Activated naive CD4-positive, alpha-beta T cell treated with anti-CD3 and anti-CD28 coated beads, Interleukin-2, amount 50 U/mL, for 72 hours (primary cell): ENCODE measurements at regions not wholly inside any gene's neighbourhood (a gene's known extent, or its start where the extent isn't known, plus 50 kb on each side); places are given as distances from the start of the nearest gene placed in this dataset.
"Not testable (repeated sequence)": the region's sequence is repeated elsewhere in the genome, so short reads cannot be mapped to it uniquely, and the experiment has no call there.

ENCODE experiments used
- ATAC-seq, 2 donors: fragments of 150-1000 bp; cut with Tn5 transposase; 2 replicates each; pipeline ENCODE4 v1.10.0; 2021; ENCODE audit warnings: mild to moderate bottlenecking in 2 of 2, moderate library complexity in 2 of 2
- DNase-seq, 2 donors: peaks; one replicate each; pipeline ENCODE4 v3.0.0; 2021 to 2022; ENCODE audit warnings: low spot score in 2 of 2
- H3K27ac Mint-ChIP-seq, 2 donors: one replicate each; pipeline ENCODE4 v1.8.0; 2022; ENCODE audit warnings: mild to moderate bottlenecking in 2 of 2, mixed read lengths in 2 of 2
- H3K36me3 Mint-ChIP-seq, 2 donors: one replicate each; pipeline ENCODE4 v1.8.0; 2022; ENCODE audit warnings: mixed read lengths in 2 of 2
- H3K9me3 Mint-ChIP-seq, 2 donors: one replicate each; pipeline ENCODE4 v1.8.0; 2022; ENCODE audit warnings: mixed read lengths in 2 of 2

DNA sequence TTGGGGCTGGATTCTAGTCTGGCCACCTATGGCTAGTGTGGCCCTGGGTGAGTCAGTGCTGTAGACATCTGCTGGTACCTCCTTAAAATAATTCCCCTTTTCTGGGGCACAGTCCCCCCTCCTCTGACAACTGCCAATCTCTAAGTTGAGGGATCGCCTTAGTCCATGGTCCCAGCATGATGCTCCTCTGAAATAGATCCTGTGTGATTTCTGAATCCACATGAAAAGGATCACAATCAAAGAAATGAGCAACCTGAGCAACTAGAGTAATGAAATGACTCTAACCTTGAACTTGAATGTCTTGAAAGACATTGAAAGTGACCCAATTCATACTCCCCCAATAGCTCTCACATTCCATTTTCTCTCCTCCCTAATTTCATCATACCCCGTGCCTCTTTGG is 332.5 kb downstream of the VRK1 start:
- H3K36me3 Mint-ChIP-seq = no peaks in the 10 kb centered on the region
- peaks cover 4% of the 10 kb centered on the region in 2 donors for H3K9me3 Mint-ChIP-seq
- ATAC-seq = peak; percentile 24 to 66

DNA sequence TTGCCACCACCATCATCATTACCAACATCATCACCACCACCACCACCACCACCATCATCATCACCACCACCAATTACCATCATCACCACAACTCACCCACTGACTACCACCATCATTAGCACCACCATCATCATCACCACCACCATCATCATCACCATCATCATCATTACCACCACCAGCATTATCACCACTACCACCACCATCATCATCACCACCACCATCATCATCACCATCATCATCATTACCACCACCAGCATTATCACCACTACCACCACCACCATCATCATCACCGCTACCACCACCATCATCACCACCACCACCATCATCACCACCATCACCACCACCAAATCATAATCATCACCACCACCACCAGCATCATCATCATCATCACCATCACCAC is 338.7 kb downstream of the VRK1 start:
- DNase-seq = not testable (repeated sequence)
- peak overlapping the region in 1 of 2 donors; percentile 37 for H3K27ac Mint-ChIP-seq

More for the DNA sequence above, 332.5 kb downstream of the VRK1 start:
- no peak for DNase-seq
- peak overlapping the region in 1 of 2 donors; percentile 30 for H3K27ac Mint-ChIP-seq

DNA sequence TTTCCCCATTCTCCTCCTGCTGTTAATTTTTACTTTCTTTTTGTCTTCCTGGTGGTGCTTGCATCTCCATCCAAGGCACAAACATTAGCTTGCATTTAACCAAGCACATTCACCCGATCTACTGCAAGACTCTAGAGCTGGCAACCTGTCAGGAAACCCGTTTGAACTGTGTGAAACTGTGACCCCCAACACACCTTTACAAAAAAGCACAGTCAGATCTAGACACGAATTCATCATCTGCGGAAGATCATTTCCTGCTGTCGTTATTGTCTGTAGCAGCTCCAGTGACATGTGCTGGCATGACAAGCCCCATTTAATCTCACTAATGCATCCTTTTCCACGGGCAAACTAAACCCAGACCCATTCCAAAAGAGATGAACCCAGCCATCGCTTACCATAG is 340.5 kb downstream of the VRK1 start:
- Mint-ChIP-seq H3K36me3 (peaks cover 0 to 13% of the 10 kb centered on the region in 2 donors), H3K9me3 (peaks cover 18 to 23% of the 10 kb centered on the region in 2 donors), H3K27ac (peak overlapping the region in 1 of 2 donors; percentile 37)
- peak in 1 of 2 donors; percentile 7 for DNase-seq
- ATAC-seq = peak; percentile 72 to 88

More for the DNA sequence above, 338.7 kb downstream of the VRK1 start:
- Mint-ChIP-seq H3K36me3 (peaks cover 0 to 13% of the 10 kb centered on the region in 2 donors), H3K9me3 (peaks cover 18 to 23% of the 10 kb centered on the region in 2 donors)
- not testable (repeated sequence) for ATAC-seq

DNA sequence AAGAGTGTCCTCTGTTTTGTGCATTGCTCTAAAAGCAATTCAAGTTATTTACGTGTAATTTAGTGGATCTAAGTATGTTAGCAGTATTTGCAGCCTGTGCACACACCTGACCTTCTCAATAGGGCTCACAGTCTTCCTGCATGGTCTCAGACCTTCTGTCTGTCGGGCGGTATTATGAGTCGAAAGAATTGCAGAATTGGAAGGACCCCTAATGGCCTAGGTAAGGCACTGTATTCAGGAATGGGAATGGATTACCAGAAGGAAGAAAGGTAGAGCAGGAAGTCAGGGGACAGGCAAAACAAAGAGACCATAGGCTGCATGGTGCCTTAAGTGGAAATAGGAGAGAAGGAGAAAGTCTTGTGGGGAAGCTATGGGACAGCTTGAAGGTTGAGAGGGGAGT is 341.6 kb downstream of the VRK1 start:
- DNase-seq (no peak), ATAC-seq (no peak)
- H3K27ac Mint-ChIP-seq = peak overlapping the region in 1 of 2 donors; percentile 0
- H3K36me3 Mint-ChIP-seq = peaks cover 0 to 13% of the 10 kb centered on the region in 2 donors
- peaks cover 18 to 23% of the 10 kb centered on the region in 2 donors for H3K9me3 Mint-ChIP-seq

DNA sequence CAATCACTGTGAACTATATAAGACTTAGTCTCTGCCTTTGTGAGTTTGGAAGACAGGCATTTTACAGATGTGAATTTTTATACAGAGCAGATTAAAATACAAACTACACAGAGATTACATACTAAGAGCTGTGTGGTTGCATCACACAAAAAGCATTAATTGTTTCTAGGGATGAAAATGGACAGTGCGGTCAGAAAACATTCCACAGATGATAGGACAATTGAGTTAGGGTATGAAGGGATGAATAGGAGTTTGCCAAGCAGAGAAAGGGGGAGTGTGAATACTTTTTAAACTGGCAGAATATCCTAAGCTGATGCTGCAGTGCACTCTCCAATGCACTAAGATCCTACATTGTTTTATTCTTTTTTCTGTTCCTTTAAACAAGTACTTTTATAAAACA is 345.8 kb downstream of the VRK1 start:
- no peaks in the 10 kb centered on the region for H3K36me3 Mint-ChIP-seq
- ATAC-seq = no peak
- no peak overlapping the region for H3K27ac Mint-ChIP-seq
- no peak for DNase-seq
- no peaks in the 10 kb centered on the region for H3K9me3 Mint-ChIP-seq

DNA sequence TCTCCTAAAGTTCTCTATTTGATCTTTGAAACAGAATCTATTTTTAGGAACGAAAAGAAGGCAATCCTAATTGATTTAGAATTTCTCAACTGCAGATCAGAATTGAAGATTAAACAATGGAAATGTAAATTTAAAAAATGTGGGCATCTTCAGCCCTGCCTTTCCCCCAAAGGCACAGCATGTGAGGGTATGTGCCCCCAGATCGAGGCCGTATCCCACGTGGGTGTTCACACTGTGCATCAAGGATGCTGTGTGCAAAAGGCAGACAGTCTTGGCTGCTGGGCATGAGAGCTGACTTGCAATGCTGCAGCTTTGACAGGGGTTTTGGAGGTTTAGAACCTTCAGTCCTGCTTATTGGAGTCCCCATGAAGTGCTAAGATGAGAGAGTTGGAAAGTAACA is 346.3 kb downstream of the VRK1 start:
- no peak for ATAC-seq
- Mint-ChIP-seq H3K9me3 (no peaks in the 10 kb centered on the region), H3K27ac (no peak overlapping the region), H3K36me3 (no peaks in the 10 kb centered on the region)
- no peak for DNase-seq

DNA sequence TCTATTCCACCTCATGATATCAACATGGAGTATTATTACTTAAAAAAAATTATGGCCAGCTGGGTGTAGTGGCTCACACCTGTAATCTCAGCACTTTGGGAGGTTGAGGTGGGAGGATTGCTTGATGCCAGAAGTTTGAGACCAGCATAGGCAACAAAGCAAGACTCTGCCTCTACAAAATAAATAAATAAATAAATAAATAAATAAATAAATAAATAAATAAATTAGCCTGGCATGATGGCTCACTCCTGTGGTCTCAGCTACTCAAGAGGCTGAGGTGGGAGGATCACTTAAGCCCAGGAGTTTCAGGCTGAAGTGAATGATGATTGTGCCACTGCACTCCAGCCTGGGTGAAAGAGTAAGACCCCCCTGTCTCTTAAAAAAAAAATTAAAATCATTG is 350.8 kb downstream of the VRK1 start:
- DNase-seq, H3K36me3 Mint-ChIP-seq, ATAC-seq, H3K9me3 Mint-ChIP-seq, H3K27ac Mint-ChIP-seq: not testable (repeated sequence)

DNA sequence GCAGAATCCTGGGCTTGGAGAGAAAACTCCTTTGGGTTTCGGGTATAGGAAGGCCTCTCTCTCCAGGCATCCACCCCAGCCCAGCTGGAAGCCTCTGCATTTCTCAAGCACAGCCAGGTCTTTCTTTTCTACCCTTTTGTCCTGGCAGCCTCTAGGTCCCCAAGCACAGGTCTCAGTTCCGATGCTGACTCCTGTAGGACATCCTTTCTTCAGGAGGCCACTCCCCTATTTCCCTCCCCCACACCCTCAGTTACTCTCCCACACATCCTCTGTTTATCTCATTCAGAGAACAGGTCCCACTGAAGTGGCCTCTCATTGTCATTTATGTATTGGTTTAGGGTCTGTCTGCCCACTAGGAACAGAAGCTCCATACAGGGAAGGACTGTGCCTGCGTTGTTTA is 352.6 kb downstream of the VRK1 start:
- no peak for DNase-seq
- ATAC-seq = peak in 1 of 2 donors; percentile 35
- Mint-ChIP-seq H3K27ac (peak overlapping the region in 1 of 2 donors; percentile 37), H3K9me3 (no peaks in the 10 kb centered on the region), H3K36me3 (no peaks in the 10 kb centered on the region)

DNA sequence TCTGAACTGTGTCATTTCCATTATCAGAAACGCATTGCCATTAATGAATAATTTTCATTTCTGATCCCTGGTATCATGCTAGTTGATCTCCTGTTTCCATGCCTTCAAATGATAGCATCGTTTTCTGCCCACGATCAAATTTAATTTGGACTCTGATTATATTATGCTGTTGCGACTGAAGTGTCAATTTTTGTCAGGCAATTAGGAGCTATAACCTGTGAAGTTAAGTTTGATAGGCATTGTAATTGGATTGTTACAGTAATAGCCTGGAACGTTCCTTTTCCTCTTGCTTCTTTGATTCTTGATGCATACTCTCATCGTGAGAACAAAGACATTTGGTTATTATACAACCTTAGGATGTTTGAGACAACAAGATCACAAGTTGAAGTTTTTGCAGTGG is 356.3 kb downstream of the VRK1 start:
- no peak for DNase-seq
- no peak for ATAC-seq
- Mint-ChIP-seq H3K36me3 (no peaks in the 10 kb centered on the region), H3K27ac (no peak overlapping the region), H3K9me3 (peaks cover 0 to 3% of the 10 kb centered on the region in 2 donors)

DNA sequence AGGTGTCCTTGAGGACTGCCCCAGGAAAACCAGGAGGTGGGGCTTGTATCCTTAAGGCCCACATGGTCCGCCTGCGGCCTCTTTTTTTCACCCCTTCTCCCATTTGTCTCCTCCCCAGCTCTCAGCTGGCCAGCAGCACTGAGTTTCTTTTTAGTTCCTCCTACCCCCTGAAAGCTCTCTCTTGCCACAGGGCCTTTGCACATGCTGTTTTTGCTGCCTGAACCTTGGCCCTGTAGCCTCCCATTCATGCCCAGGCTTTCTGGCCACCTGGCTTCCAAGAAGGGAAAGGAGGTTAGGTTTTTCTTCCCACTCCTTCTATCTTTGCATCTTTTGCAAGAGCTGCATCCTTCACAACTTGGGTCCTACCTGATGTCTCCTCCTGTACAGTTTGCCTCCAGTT is 358.1 kb downstream of the VRK1 start:
- Mint-ChIP-seq H3K27ac (no peak overlapping the region), H3K36me3 (peaks cover 8 to 9% of the 10 kb centered on the region in 2 donors), H3K9me3 (peaks cover 8 to 13% of the 10 kb centered on the region in 2 donors)
- ATAC-seq (no peak), DNase-seq (no peak)

DNA sequence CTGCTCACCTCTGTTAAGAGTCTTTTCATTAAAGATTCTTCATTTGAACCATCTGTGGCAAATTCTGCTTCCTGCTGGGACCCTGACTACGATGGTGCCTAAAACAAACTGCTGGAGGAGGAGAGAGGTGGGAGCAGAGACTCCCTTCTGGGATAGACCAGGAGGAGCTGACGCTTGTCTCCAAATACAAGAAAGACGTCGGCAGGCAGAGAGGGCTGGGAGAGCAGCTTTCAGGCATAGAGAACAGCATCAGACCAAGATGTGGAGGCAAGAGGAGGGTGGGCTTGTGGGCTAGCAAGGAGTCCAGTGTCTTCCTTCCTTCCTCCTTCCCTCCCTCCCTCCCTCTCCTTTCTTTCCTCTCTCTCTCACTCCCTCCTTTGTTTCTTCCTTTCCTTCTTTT is 358.6 kb downstream of the VRK1 start:
- Mint-ChIP-seq H3K27ac (no peak overlapping the region), H3K36me3 (peaks cover 8 to 9% of the 10 kb centered on the region in 2 donors), H3K9me3 (peaks cover 8 to 13% of the 10 kb centered on the region in 2 donors)
- DNase-seq = no peak
- no peak for ATAC-seq

DNA sequence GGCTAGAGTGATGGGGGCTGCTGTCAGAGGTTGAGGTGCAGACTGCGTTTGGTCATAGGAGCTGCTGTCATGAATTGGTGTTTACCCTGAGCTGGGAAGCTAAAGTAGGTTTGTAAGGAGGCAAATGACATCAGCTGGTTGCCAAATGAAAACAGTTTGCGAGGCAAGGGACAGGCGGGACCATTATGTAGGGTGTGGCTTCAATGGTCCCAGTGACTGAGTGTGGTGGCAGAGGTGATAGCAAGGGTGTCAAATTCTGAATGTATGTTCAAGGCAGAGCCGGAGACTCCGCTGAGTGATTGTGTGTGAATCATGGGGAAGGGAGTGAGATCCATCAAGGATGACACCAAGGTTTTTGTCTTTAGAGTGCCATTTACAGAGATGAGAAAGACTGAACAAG is 359.5 kb downstream of the VRK1 start:
- Mint-ChIP-seq H3K9me3 (peaks cover 8 to 13% of the 10 kb centered on the region in 2 donors), H3K36me3 (peaks cover 8 to 9% of the 10 kb centered on the region in 2 donors), H3K27ac (no peak overlapping the region)
- DNase-seq (no peak), ATAC-seq (no peak)

DNA sequence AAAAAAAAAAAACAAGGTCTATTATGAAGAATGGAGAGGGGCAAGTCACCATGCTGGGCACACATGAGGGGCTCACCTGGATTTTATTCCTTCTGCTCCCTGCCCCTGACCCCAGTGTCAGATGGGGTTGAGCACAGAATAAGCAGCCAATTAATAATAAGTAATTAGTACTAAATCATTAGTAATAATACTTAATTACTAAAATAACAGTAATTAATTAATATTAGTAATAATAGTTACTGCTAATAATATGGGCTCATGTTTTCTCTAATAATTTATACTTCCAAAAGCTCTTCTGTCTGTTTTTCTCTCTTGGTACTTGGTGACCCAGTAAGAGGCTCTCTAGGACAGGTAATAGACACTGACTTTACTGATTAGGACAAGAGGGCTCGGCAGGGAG is 360.9 kb downstream of the VRK1 start:
- Mint-ChIP-seq H3K36me3 (peaks cover 8 to 9% of the 10 kb centered on the region in 2 donors), H3K9me3 (peaks cover 8 to 13% of the 10 kb centered on the region in 2 donors), H3K27ac (no peak overlapping the region)
- DNase-seq (no peak), ATAC-seq (no peak)

DNA sequence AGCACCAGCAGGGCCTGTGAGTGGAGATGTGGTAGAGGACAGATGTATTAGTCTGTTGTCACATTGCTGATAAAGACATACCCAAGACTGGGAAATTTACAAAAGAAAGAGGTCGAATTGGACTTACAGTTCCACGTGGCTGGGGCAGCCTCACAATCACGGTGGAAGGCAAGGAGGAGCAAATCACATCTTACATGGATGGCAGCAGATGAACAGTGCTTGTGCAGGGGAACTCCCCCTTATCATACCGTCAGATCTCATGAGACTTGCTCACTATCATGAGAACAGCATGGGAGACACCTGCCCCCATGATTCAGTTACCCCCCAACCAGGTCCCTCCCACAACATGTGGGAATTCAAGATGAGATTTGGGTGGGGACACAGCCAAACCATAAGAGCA is 361.9 kb downstream of the VRK1 start:
- DNase-seq (no peak), ATAC-seq (no peak)
- H3K27ac Mint-ChIP-seq = peak overlapping the region in 1 of 2 donors; percentile 67
- H3K36me3 Mint-ChIP-seq = peaks cover 8 to 9% of the 10 kb centered on the region in 2 donors
- H3K9me3 Mint-ChIP-seq = peaks cover 8 to 13% of the 10 kb centered on the region in 2 donors

DNA sequence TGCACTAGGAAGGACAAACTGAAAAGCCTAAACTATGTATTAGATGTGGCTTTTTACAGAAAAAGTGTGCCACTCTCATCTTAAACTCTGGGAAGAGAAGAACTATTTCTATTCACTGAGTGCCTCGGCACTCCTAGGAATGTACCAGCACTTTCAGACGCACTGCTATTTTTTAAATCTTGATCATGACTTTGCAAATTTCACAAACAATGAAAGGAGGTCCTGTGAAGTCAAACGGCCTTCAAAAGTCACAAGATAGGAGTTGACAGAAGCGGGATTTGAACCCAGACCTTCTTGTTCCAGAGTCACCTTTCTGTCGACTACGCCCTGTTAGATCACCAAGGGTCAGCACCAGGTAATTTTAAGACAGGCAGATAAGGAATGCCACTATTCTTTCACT is 365.4 kb downstream of the VRK1 start:
- no peak for DNase-seq
- H3K36me3 Mint-ChIP-seq = peaks cover 8 to 9% of the 10 kb centered on the region in 2 donors
- no peak for ATAC-seq
- peaks cover 8 to 13% of the 10 kb centered on the region in 2 donors for H3K9me3 Mint-ChIP-seq
- no peak overlapping the region for H3K27ac Mint-ChIP-seq

DNA sequence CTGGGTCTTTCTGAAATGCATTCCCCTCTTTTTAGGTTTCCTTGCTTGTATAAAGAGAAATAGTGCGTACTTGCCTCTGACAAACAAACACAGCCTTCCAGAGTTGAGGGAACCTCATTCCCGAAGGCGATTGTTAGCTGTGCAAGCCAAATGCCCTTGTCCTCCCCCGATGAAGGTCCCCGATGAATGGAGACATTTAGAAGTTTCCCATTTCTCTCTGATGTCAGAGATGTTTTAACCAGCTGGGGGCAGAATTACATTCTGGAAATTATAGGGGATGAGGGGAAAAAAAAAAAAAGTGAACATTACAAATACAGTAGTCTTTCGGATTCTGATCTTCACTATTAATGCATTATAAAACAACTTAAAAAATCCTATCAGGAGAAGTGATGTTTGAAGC is 366.8 kb downstream of the VRK1 start:
- ATAC-seq (no peak), DNase-seq (no peak)
- Mint-ChIP-seq H3K27ac (no peak overlapping the region), H3K9me3 (peaks cover 4 to 6% of the 10 kb centered on the region in 2 donors), H3K36me3 (peaks cover 4 to 5% of the 10 kb centered on the region in 2 donors)

DNA sequence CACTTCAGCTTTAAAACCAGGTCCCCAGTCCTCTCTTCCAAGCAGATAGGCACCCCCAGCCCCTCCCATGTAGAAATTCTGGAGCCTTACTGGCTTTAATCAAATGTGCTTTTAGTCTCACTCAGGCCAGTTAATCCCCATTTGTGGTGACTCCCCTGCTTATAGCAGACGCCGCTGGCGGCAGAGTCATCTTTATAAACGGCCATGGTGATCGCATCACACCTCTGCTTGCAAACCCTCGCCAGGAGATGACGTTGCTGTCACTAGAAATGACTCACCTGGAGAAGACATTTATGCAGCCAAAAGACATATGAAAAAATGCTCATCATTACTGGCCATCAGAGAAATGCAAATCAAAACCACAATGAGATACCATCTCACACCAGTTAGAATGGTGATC is 369.3 kb downstream of the VRK1 start:
- ATAC-seq = no peak
- H3K27ac Mint-ChIP-seq = no peak overlapping the region
- H3K9me3 Mint-ChIP-seq = no peaks in the 10 kb centered on the region
- H3K36me3 Mint-ChIP-seq = no peaks in the 10 kb centered on the region
- no peak for DNase-seq

DNA sequence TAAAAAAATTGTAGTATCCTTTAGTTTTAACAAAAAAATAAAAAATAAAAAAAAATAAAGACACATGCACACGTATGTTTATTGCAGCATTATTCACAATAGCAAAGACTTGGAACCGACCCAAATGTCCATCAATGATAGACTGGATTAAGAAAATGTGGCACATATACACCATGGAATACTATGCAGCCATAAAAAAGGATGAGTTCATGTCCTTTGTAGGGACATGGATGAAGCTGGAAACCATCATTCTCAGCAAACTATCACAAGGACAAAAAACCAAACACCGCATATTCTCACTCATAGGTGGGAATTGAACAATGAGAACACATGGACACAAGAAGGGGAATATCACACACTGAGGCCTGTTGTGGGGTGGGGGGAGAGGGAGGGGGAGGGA is 370.4 kb downstream of the VRK1 start:
- not testable (repeated sequence) for ATAC-seq, H3K36me3 Mint-ChIP-seq, DNase-seq, H3K9me3 Mint-ChIP-seq, H3K27ac Mint-ChIP-seq

DNA sequence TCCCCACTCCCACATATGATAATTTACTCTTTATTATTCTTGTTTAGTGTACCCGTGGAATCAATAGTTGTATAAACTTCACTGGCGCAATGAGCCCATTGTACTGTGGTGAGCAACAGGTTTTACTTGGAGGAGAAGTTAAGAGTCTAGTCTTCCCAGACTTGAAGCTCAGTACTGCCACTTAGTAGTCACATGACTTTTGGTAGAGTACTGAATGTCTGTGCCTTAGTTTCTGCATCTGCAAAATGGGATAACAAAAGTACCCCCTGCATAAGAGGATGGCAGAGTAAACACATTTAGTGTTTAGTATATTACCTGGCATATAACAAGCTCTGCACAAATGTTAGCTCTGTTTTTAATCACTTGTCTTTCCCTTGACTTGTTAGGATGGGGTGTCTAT is 375.5 kb downstream of the VRK1 start:
- ATAC-seq (no peak), DNase-seq (no peak)
- Mint-ChIP-seq H3K9me3 (peaks cover 0 to 5% of the 10 kb centered on the region in 2 donors), H3K36me3 (no peaks in the 10 kb centered on the region), H3K27ac (no peak overlapping the region)
